ENCODE measurements at regions not wholly inside any gene's neighbourhood (a gene's known extent, or its start where the extent isn't known, plus 50 kb on each side); places are given as distances from the start of the nearest gene placed in this dataset.
"Not testable (repeated sequence)": the region's sequence is repeated elsewhere in the genome, so short reads cannot be mapped to it uniquely, and the experiment has no call there.

GRCh38 chr6:119540417-119540816 lies 190.9 kb upstream of the MAN1A1 start:
- DNase-seq (ENCODE audit: low read depth): no peak

DNA sequence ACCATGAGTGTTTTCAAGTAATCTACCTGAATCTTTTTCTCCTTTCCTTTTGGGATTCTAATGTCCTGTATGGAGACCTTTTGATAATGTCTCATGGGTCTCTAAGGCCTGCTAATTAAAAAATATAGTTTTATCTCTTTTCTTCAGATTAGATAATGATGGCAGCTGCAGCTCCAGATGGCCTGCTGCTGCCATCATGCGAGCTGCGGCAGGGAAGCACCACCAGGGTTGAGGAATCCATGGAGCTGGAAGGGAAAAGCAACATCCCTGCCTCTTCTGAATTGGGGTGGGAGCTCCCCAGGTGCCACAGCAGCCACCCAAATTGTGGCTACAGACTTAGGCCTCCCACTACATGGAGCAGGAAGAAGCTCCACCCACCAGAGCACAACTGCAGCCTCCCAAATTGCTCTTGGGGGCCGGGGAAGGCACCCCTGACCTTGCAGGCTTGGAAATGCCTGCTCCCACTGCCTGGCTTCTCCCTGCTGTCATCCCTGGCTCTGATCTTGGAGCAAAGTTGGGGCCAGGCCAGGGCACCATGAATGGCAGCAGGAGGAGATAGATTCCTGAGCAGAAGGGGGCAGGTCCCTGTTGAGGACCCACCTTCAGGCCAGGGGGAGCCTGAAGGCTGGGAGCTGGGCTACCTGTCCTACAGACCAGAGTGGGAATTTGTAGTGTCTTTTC lies 189.6 kb upstream of the MAN1A1 start:
- DNase-seq (ENCODE audit: low read depth): no peak

DNA sequence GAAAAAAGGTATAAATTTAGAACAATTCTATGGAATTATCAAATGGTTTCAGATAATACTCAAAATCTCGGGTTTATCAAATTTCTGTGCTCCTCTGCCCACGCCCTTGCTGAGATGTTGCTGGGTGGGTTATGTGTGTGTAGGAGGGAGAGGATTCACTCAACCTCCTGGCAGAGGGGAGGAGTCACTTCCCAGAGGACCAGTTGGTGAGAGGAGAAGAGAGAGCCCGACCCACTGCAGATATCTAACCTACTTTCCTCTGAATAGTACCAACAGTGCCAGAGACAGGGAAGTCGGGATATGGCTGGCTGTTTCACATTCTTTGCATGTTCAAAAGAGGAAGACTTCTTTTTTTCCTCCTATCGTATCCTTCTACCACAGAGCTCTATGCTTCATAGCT lies 187.1 kb upstream of the MAN1A1 start:
- DNase-seq (ENCODE audit: low read depth): no peak

- no peak for DNase-seq (ENCODE audit: low read depth)
These were observed 185.8 kb upstream of the MAN1A1 start for GRCh38 chr6:119535332-119535731.

- no peak for DNase-seq (ENCODE audit: low read depth)
These were observed 184.2 kb upstream of the MAN1A1 start for GRCh38 chr6:119533603-119534279.

GRCh38 chr6:119527231-119527578 lies 177.6 kb upstream of the MAN1A1 start:
- no peak for DNase-seq (ENCODE audit: low read depth)

DNA sequence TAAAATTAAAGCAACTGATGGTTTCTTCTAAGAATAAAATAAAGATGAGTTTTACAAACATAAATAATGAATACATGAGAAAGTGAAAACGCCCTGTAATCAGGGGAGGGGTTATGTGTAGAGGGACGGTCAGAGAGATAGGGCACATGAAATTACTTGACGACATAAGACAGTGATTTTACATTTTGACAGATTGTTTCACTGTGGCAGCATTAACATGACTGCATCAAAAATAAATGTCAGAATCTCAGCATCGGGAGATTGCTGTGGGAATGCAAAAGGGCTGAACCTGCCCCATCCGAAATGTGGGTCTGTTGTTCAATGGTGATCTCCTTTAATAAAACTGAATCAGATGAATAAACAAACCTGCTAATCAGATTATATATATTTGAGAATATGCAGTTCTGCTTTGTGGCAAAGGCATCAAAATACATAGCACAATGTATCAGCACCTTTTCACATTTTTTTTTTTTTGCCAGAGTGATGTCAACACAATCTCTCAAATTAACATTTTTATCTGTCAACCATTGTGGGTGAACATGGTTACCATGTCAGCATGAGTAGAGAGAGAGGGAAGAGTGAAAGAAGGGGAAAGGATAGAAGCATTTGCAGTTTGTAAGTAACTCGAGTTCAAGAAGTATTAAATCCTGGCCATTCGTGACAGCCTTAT lies 177.1 kb upstream of the MAN1A1 start:
- no peak for DNase-seq (ENCODE audit: low read depth)

DNA sequence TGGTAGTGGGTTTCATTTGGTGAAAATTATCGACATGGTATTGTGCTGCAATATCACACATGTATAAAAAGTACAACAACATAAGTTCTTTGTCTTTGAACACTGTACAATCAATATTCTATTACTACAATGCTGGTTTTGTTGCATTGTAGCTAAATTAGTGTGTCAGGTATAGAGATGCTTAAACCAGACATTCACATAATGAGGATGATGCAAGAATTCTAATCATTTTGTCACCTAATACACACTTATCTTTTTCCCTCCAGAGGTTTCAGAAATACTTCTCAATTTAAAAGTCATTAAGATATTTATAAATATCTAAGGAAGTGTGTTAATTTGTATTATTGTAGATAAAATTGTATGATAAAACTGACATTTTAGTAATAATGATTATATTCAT lies 174.8 kb upstream of the MAN1A1 start:
- no peak for DNase-seq (ENCODE audit: low read depth)

DNA sequence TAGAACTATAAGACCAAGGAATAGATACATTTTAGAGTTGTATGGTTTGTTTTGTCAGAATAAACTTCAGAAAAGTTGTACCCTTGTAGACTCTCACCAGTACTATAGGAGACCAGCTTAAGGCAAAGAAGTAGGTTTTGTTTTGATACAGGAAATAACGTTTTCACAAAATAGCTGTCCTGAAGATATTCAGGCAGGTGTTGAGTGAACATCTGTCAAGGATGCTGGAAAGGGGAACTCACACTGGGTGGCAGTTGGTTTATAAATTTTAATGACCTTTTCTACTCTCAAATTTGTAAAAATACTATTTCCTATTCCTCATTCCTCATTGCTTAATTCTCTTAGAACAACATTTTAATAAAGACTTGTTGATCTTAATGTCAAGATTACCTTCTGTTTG lies 174.0 kb upstream of the MAN1A1 start:
- DNase-seq (ENCODE audit: low read depth): no peak

DNA sequence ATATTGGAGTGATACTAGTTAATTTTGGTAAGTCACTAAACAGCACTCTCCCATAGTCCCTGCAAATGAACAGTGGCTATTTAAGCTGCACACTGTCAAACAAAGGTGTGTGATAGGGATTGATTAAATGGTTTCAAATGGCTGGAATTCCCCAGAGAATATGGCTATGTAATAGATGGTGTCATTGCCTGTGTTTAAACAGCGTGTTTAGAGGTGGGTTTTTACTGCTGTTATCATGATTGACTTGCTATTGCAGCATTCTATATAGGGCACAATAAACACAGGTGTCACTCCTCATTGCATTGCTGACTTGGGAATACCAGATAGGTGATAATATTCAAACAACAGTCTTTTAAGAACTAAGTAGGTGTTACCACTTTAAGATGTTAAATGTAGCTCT lies 171.7 kb upstream of the MAN1A1 start:
- no peak for DNase-seq (ENCODE audit: low read depth)

DNA sequence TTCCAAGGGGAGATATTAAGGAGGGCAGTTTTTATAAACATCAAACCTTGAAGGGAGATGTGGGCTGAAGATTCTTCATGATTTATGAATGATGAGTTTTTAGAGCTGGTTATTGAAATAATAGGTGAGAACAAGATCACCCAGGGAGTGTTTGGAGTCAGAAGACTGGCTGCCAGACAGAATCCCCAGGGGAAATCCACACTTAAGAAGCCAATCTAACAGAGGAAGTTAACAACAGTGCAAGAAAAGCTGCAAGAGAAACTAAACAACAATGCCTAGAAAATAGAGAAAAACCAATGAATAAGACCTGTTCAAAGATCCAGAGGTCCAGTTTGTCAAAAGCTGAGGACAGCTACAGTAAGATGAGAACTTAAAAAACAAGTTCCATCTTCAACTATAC lies 167.9 kb upstream of the MAN1A1 start:
- DNase-seq (ENCODE audit: low read depth): no peak

DNA sequence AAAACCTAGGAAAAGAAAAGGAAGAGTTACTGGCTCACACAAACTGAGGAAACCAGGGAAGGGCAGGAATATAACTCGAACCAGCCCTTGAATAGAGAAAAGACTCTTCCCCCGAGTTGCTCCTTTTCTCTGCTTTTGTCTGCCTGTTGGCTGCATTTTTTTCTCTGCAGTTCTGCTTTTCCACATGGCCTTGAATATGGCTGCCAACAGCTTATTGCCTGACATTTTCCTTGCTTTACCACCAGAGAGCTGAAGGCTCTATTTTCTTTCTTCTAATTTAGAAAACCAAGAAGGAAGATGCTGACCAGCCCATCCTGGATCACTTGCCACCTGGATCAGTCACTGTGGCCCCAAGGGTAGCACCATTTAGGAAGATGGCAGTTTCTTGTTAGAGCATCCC lies 164.8 kb upstream of the MAN1A1 start:
- DNase-seq (ENCODE audit: low read depth): no peak

GRCh38 chr6:119511024-119511423 lies 161.5 kb upstream of the MAN1A1 start:
- DNase-seq (ENCODE audit: low read depth): no peak

- DNase-seq (ENCODE audit: low read depth): no peak
These were observed 160.7 kb upstream of the MAN1A1 start for GRCh38 chr6:119510246-119510645.

- no peak for DNase-seq (ENCODE audit: low read depth)
These were observed 157.1 kb upstream of the MAN1A1 start for GRCh38 chr6:119506631-119507174.

- no peak for DNase-seq (ENCODE audit: low read depth)
These were observed 152.4 kb upstream of the MAN1A1 start for GRCh38 chr6:119501798-119502483.

DNA sequence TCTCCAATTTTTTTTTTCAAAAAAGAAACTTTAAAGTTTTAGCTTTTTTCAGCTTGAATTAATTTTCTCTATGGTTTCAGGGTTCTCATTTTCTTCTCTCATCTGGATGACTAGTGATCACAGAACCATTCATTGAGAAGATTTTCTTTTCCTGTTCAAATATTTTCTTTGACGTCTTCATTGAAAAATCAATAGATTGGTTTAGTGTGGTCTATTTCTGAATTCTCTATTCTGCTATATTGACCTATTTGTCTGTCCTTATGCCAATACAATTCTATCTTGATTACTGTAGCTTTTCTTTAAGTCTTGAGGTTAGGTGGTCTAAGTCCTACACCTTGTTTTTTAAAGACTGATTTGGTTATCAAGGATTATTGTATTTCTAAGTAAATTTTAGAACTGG lies 150.2 kb upstream of the MAN1A1 start:
- DNase-seq (ENCODE audit: low read depth): no peak

- DNase-seq (ENCODE audit: low read depth): no peak
These were observed 148.6 kb upstream of the MAN1A1 start for GRCh38 chr6:119497988-119498727.

GRCh38 chr6:119495230-119495683 lies 145.7 kb upstream of the MAN1A1 start:
- no peak for DNase-seq (ENCODE audit: low read depth)

- no peak for DNase-seq (ENCODE audit: low read depth)
These were observed 144.4 kb upstream of the MAN1A1 start for GRCh38 chr6:119493980-119494379.

- not testable (repeated sequence) for DNase-seq (ENCODE audit: low read depth)
These were observed 141.6 kb upstream of the MAN1A1 start for GRCh38 chr6:119491112-119491511.

DNA sequence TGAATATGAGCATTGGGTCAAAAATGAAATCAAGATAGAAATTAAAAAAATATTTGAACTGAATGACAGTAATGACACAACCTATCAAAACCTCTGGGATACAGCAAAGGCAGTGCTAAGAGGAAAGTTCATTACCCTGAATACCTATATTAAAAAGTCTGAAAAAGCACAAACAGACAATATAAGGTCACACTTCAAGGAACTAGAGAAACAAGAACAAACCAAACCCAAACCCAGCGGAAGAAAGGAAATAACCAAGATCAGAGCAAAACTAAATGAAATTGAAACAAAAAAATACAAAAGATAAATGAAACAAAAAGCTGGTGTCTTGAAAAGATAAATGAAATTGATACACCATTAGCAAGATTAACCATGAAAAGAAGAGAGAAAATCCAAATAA lies 140.5 kb upstream of the MAN1A1 start:
- DNase-seq (ENCODE audit: low read depth): not testable (repeated sequence)

Measured in HS-27A (cell line).